GM13976 (cell line): ENCODE measurements at regions not wholly inside any gene's neighbourhood (a gene's known extent, or its start where the extent isn't known, plus 50 kb on each side); places are given as distances from the start of the nearest gene placed in this dataset.
"Not testable (repeated sequence)": the region's sequence is repeated elsewhere in the genome, so short reads cannot be mapped to it uniquely, and the experiment has no call there.

ENCODE experiments used
- DNase-seq: peaks from one replicate; pipeline ENCODE4 v3.0.0; 2012; ENCODE audit warnings: low spot score
- CTCF ChIP-seq: IDR thresholded peaks from 2 replicates; pipeline ENCODE4 v1.5.1; 2012; ENCODE audit warnings: borderline replicate concordance, mild to moderate bottlenecking; ENCODE audit not compliant: insufficient read depth; ENCODE audit errors: extremely low read depth, missing control alignments, control extremely low read depth
- in situ Hi-C: fragments of 300-500 bp; cut with MboI; formaldehyde crosslinking; loops from one replicate; pipeline ENCODE4 v1.12.0; 2022; ENCODE audit warnings: low sequenced_read_pairs, mixed read lengths, inconsistent platforms; ENCODE audit not compliant: unreplicated experiment

- no peak for TF ChIP-seq CTCF
- in situ Hi-C loops = no loop called here
- no peak for DNase-seq
Observed at GRCh38 chr7:66460921-66461361, 167.7 kb upstream of the KCTD7 start.

GRCh38 chr7:66461397-66461796 is 167.3 kb upstream of the KCTD7 start:
- DNase-seq, in situ Hi-C loops: not testable (repeated sequence)

DNA sequence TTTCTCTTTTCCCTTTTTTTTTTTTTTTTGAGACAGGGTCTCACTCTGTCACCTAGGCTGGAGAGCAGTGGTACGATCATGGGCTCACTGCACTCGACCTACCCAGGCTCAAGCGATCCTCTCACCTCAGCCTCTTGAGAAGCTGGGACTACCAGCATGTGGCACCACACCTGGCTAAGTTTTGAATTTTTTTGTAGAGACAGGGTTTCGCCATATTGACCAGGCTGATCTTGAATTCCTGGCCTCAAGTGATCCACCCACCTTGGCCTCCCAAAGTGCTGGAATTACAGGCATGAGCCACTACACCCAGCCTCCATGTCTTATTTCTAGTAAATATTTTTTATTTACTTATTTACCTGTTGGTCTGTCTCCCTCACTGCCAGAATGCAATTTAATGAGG is 165.8 kb upstream of the KCTD7 start:
- in situ Hi-C loops, DNase-seq: not testable (repeated sequence)

GRCh38 chr7:66464059-66464458 is 164.6 kb upstream of the KCTD7 start:
- in situ Hi-C loops = no loop called here
- TF ChIP-seq CTCF = no peak
- no peak for DNase-seq

DNA sequence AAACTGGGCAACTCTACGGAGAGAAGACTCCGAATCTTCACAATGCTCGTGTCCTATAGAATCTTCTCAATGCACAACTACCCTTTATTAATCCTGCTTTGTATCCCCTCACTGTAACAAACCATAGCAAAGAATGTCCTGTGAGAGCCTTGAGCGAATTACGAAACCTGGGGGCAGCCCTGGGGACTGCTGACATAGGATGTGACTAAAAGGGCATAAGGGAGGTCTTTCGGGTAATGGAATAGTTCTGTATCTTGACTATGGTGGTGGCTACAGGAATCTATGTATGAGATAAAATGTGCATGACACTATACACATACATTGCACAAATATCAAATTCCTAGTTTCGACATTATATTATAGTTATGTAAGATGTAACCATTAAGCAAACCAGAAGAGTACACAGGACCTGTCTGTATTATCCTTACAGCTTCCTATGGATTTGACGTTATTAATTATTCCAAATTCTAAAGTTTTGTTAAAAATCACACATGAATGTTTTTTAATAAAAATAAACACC is 162.5 kb upstream of the KCTD7 start:
- in situ Hi-C loops = no loop called here

DNA sequence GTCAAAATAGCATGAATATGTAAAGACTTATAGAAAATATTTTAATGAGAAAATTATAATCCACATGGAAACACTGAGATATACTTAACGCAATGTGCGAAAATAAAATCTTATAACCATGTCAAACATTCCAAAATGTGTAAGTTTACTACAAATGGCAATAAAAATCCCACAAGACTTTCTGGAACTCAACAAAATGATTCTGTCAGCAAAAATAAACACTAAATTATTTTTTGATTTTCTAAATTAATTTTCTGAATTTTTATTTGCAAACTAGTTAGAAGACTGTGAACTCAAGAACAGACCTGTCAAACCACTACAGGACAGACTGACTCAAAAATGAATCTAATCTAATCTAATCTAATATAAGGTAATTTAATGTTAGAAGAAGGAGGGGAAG is 160.8 kb upstream of the KCTD7 start:
- in situ Hi-C loops = no loop called here
- TF ChIP-seq CTCF = no peak
- DNase-seq = no peak

More for the DNA sequence above, 162.5 kb upstream of the KCTD7 start:
- no peak for TF ChIP-seq CTCF
- DNase-seq = no peak

GRCh38 chr7:66473064-66473463 is 155.6 kb upstream of the KCTD7 start:
- DNase-seq, in situ Hi-C loops: not testable (repeated sequence)

- no peak for TF ChIP-seq CTCF
- in situ Hi-C loops = no loop called here
- DNase-seq = no peak
Observed at GRCh38 chr7:66474441-66474840, 154.2 kb upstream of the KCTD7 start.

DNA sequence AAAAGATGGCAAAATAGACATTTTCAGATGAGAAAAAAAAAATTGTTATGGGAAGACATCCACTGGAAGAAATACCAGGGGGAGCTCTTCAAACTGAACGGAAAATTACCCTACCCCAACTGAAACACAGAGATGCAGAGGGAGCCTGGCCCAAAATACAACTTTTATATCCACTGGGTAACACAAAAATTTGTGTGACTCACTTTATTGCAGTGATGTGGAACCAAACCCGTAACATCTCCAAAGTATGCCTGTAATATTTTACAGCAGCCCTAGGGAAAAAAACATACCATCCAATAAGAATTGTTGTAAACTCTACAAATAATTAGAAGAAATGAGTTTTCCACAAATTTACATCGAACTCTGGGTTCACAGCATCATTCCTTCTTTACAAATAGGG is 152.6 kb upstream of the KCTD7 start:
- DNase-seq, in situ Hi-C loops: not testable (repeated sequence)

DNA sequence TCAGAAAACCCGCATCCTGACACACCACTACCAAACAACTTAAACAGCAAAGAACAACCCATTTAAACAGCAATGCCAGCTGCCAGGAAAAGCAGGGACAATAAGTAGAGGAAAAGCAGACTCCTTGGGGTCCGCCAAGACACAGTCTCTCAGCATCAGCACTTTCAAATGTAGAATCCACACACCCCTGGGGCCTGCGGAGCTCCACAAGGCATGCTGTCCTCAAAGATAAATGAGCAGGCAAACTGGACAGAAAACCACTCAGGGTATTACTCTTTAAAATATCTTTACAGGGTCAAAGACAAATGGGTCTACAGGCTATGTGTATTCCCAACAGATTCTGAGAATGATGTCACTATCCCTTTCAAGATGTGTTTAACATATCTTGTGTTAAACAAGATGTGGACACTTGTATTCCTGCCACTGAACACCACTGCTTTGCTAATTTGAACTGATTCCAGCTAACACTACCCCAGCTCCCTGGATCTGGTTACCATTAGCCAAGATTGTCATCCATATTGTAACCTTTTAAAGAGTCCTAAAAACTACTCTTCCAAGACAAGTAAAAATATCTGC is 150.8 kb upstream of the KCTD7 start:
- DNase-seq, in situ Hi-C loops: not testable (repeated sequence)

- DNase-seq, in situ Hi-C loops: not testable (repeated sequence)
Observed at GRCh38 chr7:66481229-66481628, 147.5 kb upstream of the KCTD7 start.

DNA sequence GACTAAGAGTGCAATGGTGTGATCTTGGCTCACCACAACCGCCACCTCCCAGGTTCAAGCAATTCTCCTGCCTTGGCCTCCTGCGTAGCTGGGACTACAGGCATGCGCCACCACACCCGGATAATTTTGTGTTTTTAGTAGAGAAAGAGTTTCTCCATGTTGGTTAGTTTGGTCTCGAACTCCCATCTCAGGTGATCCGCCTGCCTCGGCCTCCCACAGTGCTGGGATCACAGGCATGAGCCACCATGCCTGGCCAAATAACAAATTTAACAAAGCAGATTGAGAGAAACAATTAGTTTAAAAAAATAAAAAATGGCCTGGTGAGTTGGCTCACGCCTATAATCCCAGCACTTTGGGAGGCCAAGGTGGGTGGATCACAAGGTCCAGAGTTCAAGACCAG is 139.6 kb upstream of the KCTD7 start:
- in situ Hi-C loops, DNase-seq: not testable (repeated sequence)

DNA sequence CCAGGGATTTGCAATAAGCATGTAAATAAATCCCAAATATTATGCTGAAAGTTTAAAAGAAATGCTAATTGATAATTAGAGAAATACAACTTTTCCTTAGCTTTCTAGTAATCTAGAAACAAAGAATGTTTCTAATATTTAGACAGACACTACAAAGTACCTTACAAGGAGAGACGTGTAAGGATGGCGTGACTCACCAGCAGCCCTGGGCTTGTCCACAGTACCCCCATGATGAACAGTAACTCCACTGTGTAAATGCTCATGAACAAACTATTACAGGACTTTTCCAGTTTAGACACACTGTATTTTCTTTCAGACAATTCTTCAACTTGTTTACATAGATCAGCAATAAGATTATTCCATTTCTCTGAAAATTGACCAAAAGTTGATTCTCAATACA is 138.9 kb upstream of the KCTD7 start:
- DNase-seq, in situ Hi-C loops: not testable (repeated sequence)
